GM12892 (cell line): ENCODE measurements at regions not wholly inside any gene's neighbourhood (a gene's known extent, or its start where the extent isn't known, plus 50 kb on each side); places are given as distances from the start of the nearest gene placed in this dataset.

Experiments
- DNase-seq: peaks from one replicate; pipeline ENCODE4 v3.0.0; 2011; ENCODE audit not compliant: insufficient read length
- FAIRE-seq: peaks from 2 replicates; lab custom pipeline; 2011; peaks lifted over from hg19 to GRCh38; lab: Jason Lieb, UNC
- POLR2A ChIP-seq: IDR thresholded peaks from 2 replicates; pipeline ENCODE4 v1.6.1; 2011; ENCODE audit warnings: low read depth, low read length, control low read depth
- POLR2AphosphoS5 ChIP-seq: IDR thresholded peaks from 2 replicates; pipeline ENCODE4 v1.6.1; 2011; ENCODE audit warnings: low read depth, low read length, control low read depth
- TAF1 ChIP-seq: IDR thresholded peaks from 2 replicates; pipeline ENCODE4 v1.6.1; 2011; ENCODE audit warnings: low read depth, mild to moderate bottlenecking, control low read depth, low read length, borderline replicate concordance

- no peak for DNase-seq
- TF ChIP-seq POLR2A, result no peak
- no peak for TF ChIP-seq POLR2AphosphoS5
- TF ChIP-seq TAF1, result no peak
- no peak for FAIRE-seq
These were observed 258.0 kb upstream of the API5 start for GRCh38 chr11:43053638-43054412.

GRCh38 chr11:43067681-43068080 is 244.1 kb upstream of the API5 start:
- FAIRE-seq, result no peak
- no peak for DNase-seq
- TF ChIP-seq POLR2A, result no peak
- TF ChIP-seq TAF1, result no peak
- no peak for TF ChIP-seq POLR2AphosphoS5

- TF ChIP-seq POLR2AphosphoS5 (no peak), POLR2A (no peak), TAF1 (no peak)
- DNase-seq (no peak), FAIRE-seq (no peak)
These were observed 240.5 kb upstream of the API5 start for GRCh38 chr11:43071338-43071737.

- FAIRE-seq (no peak), DNase-seq (no peak)
- no peak for TF ChIP-seq TAF1
- TF ChIP-seq POLR2AphosphoS5, result no peak
- TF ChIP-seq POLR2A, result no peak
These were observed 239.7 kb upstream of the API5 start for GRCh38 chr11:43072096-43072495.

GRCh38 chr11:43072911-43073310 is 238.9 kb upstream of the API5 start:
- TF ChIP-seq POLR2A (no peak), POLR2AphosphoS5 (no peak), TAF1 (no peak)
- DNase-seq (no peak), FAIRE-seq (no peak)

GRCh38 chr11:43074810-43075209 is 237.0 kb upstream of the API5 start:
- DNase-seq, result no peak
- TF ChIP-seq POLR2AphosphoS5 (no peak), TAF1 (no peak), POLR2A (no peak)
- no peak for FAIRE-seq

- DNase-seq (no peak), FAIRE-seq (no peak)
- no peak for TF ChIP-seq POLR2AphosphoS5
- no peak for TF ChIP-seq TAF1
- TF ChIP-seq POLR2A, result no peak
These were observed 210.7 kb upstream of the API5 start for GRCh38 chr11:43101113-43101512.

- no peak for TF ChIP-seq POLR2AphosphoS5
- no peak for TF ChIP-seq TAF1
- no peak for FAIRE-seq
- DNase-seq, result no peak
These were observed 195.7 kb upstream of the API5 start for GRCh38 chr11:43116071-43116470.

- TF ChIP-seq POLR2AphosphoS5 (no peak), TAF1 (no peak), POLR2A (no peak)
- DNase-seq (no peak), FAIRE-seq (no peak)
These were observed 192.4 kb upstream of the API5 start for GRCh38 chr11:43119275-43119970.

- FAIRE-seq, result no peak
These were observed 189.2 kb upstream of the API5 start for GRCh38 chr11:43122546-43122945.

GRCh38 chr11:43123443-43123842 is 188.4 kb upstream of the API5 start:
- FAIRE-seq (no peak), DNase-seq (no peak)
- TF ChIP-seq POLR2AphosphoS5 (no peak), TAF1 (no peak), POLR2A (no peak)

More at GRCh38 chr11:43122546-43122945, 189.2 kb upstream of the API5 start:
- no peak for DNase-seq
- no peak for TF ChIP-seq TAF1
- no peak for TF ChIP-seq POLR2A
- TF ChIP-seq POLR2AphosphoS5, result no peak
